ENCODE measurements at regions not wholly inside any gene's neighbourhood (a gene's known extent, or its start where the extent isn't known, plus 50 kb on each side); places are given as distances from the start of the nearest gene placed in this dataset.

GRCh38 chr22:25406510-25407210 is 157.8 kb upstream of the GRK3 start:
- TF ChIP-seq JUND (IDR thresholded peaks at IDR 0.05): no peak
- TF ChIP-seq CTCF (IDR thresholded peaks at IDR 0.05; ENCODE audit: low read depth, low read length, missing input control): no peak
- no peak for TF ChIP-seq RAD21 (IDR thresholded peaks at IDR 0.05)
- no peak for TF ChIP-seq MAX (IDR thresholded peaks at IDR 0.05)
- TF ChIP-seq REST (IDR thresholded peaks at IDR 0.05): no peak
- TF ChIP-seq YY1 (IDR thresholded peaks at IDR 0.05): no peak
- no peak for TF ChIP-seq TAF1 (conservative IDR thresholded peaks at IDR 0.05)
- no peak for TF ChIP-seq EGR1 (IDR thresholded peaks at IDR 0.05; ENCODE audit: low read depth in 2 of 2)
- TF ChIP-seq ATF3 (IDR thresholded peaks at IDR 0.05): no peak
- TF ChIP-seq HNF4G (IDR thresholded peaks at IDR 0.05): no peak
- no peak for TF ChIP-seq SP1 (IDR thresholded peaks at IDR 0.05)
